Activated T-helper 2 cell treated with anti-CD3 and anti-CD28 coated beads, Interferon-gamma antibody, Interleukin-2, Interleukin-4, amounts not matched to agents 10 μg/mL and 5 μg/mL and 100 μg/mL, durations not matched to agents 14 hours and 24 hours and 36 hours (primary cell): ENCODE measurements at regions not wholly inside any gene's neighbourhood (a gene's known extent, or its start where the extent isn't known, plus 50 kb on each side); places are given as distances from the start of the nearest gene placed in this dataset.

Source experiments
- DNase-seq: peaks from one replicate; pipeline ENCODE4 v3.0.0; 2021; ENCODE audit warnings: low spot score
- H3K27ac Mint-ChIP-seq: one replicate; pipeline ENCODE4 v1.8.0; 2021; ENCODE audit warnings: mixed read lengths
- H3K27me3 Mint-ChIP-seq: one replicate; pipeline ENCODE4 v1.8.0; 2021; ENCODE audit warnings: low read depth, mixed read lengths
- H3K36me3 Mint-ChIP-seq: one replicate; pipeline ENCODE4 v1.8.0; 2021; ENCODE audit warnings: low read depth, mixed read lengths
- H3K4me1 Mint-ChIP-seq: one replicate; pipeline ENCODE4 v1.8.0; 2021; ENCODE audit warnings: low read depth, mixed read lengths
- H3K4me3 Mint-ChIP-seq: one replicate; pipeline ENCODE4 v1.8.0; 2021; ENCODE audit warnings: low read depth, mild to moderate bottlenecking, moderate library complexity, mixed read lengths
- H3K9me3 Mint-ChIP-seq: one replicate; pipeline ENCODE4 v1.8.0; 2021; ENCODE audit warnings: mixed read lengths
- intact Hi-C: fragments of 100-400 bp; cut with micrococcal nuclease; formaldehyde crosslinking; loops from one replicate; pipeline ENCODE4 v1.15.1; 2023

DNA sequence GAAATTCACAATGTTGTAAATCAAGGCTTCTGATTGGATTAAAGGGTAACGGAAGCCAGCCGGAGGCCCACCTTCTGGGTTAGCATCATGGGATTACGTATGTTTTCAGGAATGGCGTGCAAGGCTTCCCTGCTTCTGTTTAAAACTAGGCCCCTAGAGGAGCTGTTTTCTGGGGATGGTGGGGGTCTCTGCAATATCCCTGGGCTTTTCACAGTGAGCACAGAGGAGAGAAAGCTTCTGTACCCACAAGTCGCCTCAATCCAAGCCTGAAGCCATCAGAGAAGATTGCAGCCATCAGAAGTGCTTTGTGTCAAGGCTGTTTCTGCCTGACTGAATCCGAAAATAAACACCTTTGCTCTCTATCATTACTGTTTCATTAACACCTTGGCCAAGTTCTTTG is 226.9 kb upstream of the SMIM21 start:
- no peak overlapping the region for H3K27ac Mint-ChIP-seq
- no peak for DNase-seq
- no peaks in the 10 kb centered on the region for H3K36me3 Mint-ChIP-seq
- H3K27me3 Mint-ChIP-seq = no peaks in the 10 kb centered on the region
- no peaks in the 10 kb centered on the region for H3K9me3 Mint-ChIP-seq
- no peak overlapping the region for H3K4me3 Mint-ChIP-seq
- peaks cover 3% of the 10 kb centered on the region for H3K4me1 Mint-ChIP-seq
- intact Hi-C loops = no loop called here

DNA sequence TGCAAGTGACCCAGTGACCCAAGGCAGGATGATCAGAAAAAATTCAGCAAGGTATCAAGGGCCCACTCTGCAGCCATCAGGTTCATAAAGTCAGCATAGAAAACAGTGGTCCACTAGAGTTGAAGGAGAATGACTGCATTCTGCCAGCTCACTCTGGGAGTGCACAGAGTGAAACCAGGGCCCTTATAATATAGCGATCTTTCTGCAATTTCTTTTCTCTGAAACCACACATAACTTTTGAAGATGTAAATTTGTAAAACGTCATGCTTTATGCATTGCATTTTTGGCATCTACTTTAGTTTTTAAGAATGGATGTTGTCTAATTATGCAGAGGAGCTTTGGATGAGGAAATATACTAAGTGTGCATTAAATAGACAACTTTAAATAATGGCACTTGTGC is 225.0 kb upstream of the SMIM21 start:
- H3K27me3 Mint-ChIP-seq = no peaks in the 10 kb centered on the region
- no peak for DNase-seq
- no peaks in the 10 kb centered on the region for H3K36me3 Mint-ChIP-seq
- H3K27ac Mint-ChIP-seq = no peak overlapping the region
- no peaks in the 10 kb centered on the region for H3K9me3 Mint-ChIP-seq
- H3K4me1 Mint-ChIP-seq = peaks cover 3% of the 10 kb centered on the region
- intact Hi-C loops = no loop called here
- H3K4me3 Mint-ChIP-seq = no peak overlapping the region

DNA sequence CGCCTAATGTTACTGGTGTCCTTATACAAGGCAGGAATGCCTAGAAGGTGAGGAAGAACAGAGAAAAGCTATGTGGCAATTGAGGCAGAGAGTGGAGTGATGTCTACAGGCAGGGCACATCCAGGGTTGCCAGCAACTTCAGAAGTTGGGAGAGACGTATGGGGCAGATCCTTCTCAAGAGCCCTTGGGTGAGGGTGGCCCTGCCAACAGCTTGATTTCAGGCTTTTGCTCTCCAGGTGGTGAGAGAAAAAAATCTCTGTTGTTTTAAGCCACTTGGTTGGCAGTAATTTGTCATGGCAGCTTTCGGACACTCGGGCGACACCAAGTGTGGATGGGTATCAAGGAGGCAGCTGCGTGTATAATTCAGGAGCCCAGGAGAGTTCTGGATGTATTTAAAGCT is 217.4 kb upstream of the SMIM21 start:
- intact Hi-C loops = no loop called here
- no peaks in the 10 kb centered on the region for H3K9me3 Mint-ChIP-seq
- H3K4me1 Mint-ChIP-seq = no peaks in the 10 kb centered on the region
- no peak for DNase-seq
- no peaks in the 10 kb centered on the region for H3K27me3 Mint-ChIP-seq
- no peak overlapping the region for H3K27ac Mint-ChIP-seq
- no peaks in the 10 kb centered on the region for H3K36me3 Mint-ChIP-seq
- no peak overlapping the region for H3K4me3 Mint-ChIP-seq

DNA sequence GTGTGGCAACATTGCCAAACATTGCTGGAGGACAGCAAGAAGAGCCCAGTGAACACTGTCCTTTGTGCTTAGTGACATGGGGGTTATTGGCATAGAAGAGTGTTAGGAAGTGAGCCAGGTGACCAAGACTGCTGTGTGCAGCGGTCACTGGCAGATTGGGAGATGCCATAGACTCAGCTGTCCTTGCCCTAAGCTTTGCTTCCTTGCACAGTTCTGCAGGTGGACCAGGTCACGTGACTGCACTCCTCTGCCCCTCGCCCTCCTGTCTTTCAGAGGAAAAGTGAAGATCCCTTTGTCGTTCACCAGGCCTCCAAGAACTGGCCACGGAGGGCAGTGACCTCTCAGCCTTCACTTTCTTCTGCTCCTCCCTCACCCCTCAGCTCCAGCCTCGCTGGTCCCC is 215.6 kb upstream of the SMIM21 start:
- Mint-ChIP-seq H3K27me3 (no peaks in the 10 kb centered on the region), H3K9me3 (no peaks in the 10 kb centered on the region), H3K4me1 (no peaks in the 10 kb centered on the region), H3K4me3 (no peak overlapping the region), H3K27ac (no peak overlapping the region), H3K36me3 (no peaks in the 10 kb centered on the region)
- DNase-seq = no peak
- intact Hi-C loops = no loop called here

DNA sequence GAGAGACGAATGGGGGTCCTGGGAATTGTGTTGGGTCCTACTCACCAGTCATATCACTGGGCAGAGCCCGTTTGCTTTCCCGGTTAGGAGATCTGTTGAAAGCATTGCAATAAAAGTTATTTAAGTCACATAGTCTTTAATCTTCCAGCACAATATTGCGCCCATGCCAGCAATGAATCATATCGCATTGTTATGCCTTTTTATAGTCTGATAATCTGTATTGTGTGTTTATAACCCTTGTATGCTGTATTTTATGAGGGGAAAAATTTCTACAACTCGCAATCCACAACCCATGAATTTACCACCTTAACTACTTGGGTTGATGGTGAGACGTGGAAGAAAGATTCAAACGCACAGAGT is 211.9 kb upstream of the SMIM21 start:
- Mint-ChIP-seq H3K27me3 (no peaks in the 10 kb centered on the region), H3K4me3 (no peak overlapping the region), H3K27ac (no peak overlapping the region), H3K4me1 (no peaks in the 10 kb centered on the region), H3K9me3 (no peaks in the 10 kb centered on the region), H3K36me3 (no peaks in the 10 kb centered on the region)
- intact Hi-C loops = no loop called here
- no peak for DNase-seq

DNA sequence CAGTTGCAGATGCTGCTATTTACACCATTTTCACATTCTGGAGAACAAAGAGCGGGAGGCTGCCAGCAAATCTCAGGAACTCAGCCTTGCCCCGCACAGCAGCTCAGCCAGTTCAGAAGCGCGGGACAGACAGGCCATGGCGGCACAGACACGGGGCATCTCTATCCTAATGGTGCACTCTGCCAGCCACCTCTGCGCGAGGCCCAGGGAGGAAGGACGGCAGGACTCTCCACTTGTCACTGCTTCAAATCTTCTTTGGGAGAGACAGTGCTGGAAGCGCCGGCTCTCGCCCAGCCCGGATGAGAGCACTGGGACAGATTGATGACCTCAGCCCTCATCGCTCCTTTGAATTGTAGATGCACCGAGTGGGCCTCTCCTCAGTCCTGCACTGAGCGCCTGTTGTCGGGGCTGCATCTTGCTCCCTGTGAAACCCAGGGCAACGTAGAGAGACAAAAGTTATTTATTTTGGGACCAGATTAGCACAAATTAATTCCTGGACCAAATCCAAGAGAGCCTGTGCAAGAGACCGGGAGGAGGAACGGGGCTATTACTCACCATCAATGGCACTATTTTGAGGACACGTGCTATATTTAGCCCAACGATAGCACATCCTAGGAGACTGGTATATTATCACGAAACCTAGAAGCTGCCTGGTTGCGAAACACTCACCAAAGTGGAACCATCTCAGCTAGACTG is 211.4 kb upstream of the SMIM21 start:
- Mint-ChIP-seq H3K4me3 (no peak overlapping the region), H3K27ac (no peak overlapping the region)
- intact Hi-C loops = no loop called here

DNA sequence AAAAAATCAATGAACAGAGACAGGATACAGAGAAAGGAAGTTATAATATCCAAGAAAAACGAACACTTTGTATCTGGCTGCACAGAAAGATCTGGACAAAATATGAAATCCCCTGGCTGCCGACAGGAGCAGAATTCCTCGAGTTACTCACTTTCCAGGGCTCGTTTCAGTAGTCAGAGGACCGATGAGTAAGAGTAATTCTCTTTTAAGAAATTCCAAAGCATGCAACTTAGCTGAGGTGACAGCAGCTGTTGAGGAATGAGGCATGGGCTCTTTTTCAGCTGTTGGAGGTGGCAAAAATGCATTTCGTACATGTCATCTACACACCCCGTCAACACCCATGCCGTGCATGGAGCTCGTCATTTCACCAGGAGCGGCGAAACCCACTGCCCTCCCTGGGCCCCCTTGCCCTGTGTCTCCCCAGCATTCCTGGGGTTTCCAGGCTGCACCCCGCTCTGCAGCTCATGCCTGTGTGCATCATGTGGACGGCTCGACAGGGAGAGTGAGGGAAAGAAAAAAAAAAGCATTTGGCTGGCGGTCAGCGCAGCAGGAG is 210.8 kb upstream of the SMIM21 start:
- H3K36me3 Mint-ChIP-seq = no peaks in the 10 kb centered on the region
- no peak for DNase-seq
- H3K4me1 Mint-ChIP-seq = no peaks in the 10 kb centered on the region
- no peaks in the 10 kb centered on the region for H3K9me3 Mint-ChIP-seq
- intact Hi-C loops = no loop called here
- H3K4me3 Mint-ChIP-seq = no peak overlapping the region
- H3K27ac Mint-ChIP-seq = no peak overlapping the region
- H3K27me3 Mint-ChIP-seq = no peaks in the 10 kb centered on the region

More for the DNA sequence above, 211.4 kb upstream of the SMIM21 start:
- H3K9me3 Mint-ChIP-seq = no peaks in the 10 kb centered on the region
- no peak for DNase-seq
- no peaks in the 10 kb centered on the region for H3K27me3 Mint-ChIP-seq
- no peaks in the 10 kb centered on the region for H3K4me1 Mint-ChIP-seq
- no peaks in the 10 kb centered on the region for H3K36me3 Mint-ChIP-seq

DNA sequence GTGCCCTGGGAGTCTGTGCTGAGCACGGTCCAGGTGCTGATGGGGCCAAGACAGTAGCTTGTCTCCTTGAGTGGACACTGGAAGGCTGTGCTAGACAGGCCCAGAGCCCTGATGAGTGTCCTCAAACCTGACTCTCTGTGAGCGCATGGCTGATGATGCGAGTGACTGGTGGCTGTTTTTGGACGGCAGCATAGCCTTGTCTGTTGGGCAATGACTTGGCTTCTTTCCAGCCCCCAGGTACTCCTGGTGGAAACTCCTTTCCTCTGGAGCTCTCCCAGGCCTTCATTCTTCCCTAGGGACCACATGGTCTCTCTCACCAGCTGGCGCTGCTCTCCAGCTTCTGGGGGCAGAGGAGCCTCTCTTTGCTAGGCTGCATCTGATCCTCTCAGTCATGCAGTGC is 207.6 kb upstream of the SMIM21 start:
- H3K9me3 Mint-ChIP-seq = no peaks in the 10 kb centered on the region
- H3K36me3 Mint-ChIP-seq = no peaks in the 10 kb centered on the region
- H3K27me3 Mint-ChIP-seq = no peaks in the 10 kb centered on the region
- H3K4me1 Mint-ChIP-seq = no peaks in the 10 kb centered on the region
- no peak overlapping the region for H3K4me3 Mint-ChIP-seq
- no peak overlapping the region for H3K27ac Mint-ChIP-seq
- intact Hi-C loops = no loop called here
- DNase-seq = no peak

DNA sequence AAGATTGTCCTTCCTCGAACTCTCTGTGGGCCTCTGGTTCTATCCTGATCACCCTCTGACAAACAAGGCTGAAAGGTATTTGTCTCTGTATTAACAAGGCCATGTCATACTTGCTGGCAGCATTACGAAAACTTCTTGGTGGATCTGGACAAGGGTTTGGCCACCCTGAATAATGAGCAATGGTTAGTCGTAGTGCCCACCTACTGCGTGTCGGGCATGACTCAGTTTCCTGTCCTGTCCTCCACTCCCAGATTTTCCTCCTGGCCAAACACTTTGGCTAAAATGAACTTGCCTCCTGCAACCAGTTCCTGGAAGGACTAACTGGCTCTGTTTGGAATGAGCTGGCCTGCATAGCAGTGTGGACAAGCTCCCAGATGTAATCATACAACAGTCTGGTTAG is 198.5 kb upstream of the SMIM21 start:
- Mint-ChIP-seq H3K36me3 (no peaks in the 10 kb centered on the region), H3K27me3 (no peaks in the 10 kb centered on the region), H3K27ac (no peak overlapping the region), H3K4me3 (no peak overlapping the region), H3K9me3 (no peaks in the 10 kb centered on the region), H3K4me1 (no peaks in the 10 kb centered on the region)
- no peak for DNase-seq
- intact Hi-C loops = no loop called here

DNA sequence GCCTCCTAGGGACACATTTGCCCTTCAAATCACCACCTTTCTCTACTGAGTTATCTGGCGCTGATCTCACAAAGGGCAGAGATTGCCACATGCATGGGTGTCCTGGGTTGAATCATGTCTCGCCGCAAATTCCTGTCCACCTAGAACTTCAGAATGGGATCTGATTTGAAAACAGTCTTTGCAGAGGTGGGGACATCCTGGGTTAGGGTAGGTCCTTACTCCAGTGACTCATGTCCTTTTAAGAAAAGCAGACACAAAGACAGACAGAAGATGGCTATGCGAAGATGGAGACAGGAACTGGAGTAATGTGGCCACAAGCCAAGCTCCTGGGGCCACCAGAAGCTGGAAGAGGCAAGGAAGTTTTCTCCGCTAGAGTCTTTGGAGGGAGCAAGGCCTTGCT is 197.4 kb upstream of the SMIM21 start:
- no peaks in the 10 kb centered on the region for H3K4me1 Mint-ChIP-seq
- intact Hi-C loops = no loop called here
- H3K27me3 Mint-ChIP-seq = no peaks in the 10 kb centered on the region
- H3K27ac Mint-ChIP-seq = no peak overlapping the region
- no peaks in the 10 kb centered on the region for H3K36me3 Mint-ChIP-seq
- H3K9me3 Mint-ChIP-seq = no peaks in the 10 kb centered on the region
- H3K4me3 Mint-ChIP-seq = no peak overlapping the region
- no peak for DNase-seq

DNA sequence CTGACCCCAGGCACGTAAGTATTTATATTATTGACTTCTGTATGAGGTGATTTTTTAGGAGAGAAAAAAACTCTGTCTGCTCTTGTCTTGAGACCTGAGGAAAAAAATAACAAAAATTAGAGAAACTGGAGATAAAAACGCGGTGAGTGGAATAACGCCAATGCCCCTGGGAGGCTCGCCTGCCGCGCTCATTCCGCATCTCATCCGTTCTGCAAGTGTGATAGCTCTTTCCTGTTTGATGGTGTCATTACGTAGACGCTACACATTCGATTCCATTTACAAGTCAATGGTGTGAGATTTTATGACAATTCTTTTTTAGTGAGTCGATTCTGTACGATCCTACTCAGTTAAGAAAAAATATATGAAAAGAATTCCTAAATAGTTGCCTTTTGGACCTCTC is 194.3 kb upstream of the SMIM21 start:
- H3K27me3 Mint-ChIP-seq = no peaks in the 10 kb centered on the region
- H3K36me3 Mint-ChIP-seq = no peaks in the 10 kb centered on the region
- H3K9me3 Mint-ChIP-seq = no peaks in the 10 kb centered on the region
- intact Hi-C loops = no loop called here
- no peak for DNase-seq
- H3K4me1 Mint-ChIP-seq = no peaks in the 10 kb centered on the region
- H3K4me3 Mint-ChIP-seq = no peak overlapping the region
- H3K27ac Mint-ChIP-seq = no peak overlapping the region

DNA sequence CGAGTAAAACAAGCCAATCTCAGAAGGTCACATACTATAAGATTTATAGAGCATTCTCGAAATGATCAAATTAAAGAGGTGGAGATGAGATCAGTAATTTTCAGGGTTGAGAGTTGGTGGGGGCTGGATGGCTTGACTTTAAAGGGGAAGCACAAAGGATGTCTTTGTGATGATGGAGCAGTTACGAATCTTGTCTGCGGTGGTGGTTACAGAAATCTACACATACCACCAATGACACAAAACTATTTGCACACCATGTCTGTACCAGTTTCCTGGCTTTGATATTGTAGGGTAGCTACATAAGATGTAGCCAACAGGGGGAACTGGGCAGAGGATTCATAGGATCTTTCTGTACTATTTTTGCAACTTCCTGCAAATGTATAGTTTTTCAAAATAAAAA is 190.6 kb upstream of the SMIM21 start:
- no peaks in the 10 kb centered on the region for H3K27me3 Mint-ChIP-seq
- H3K9me3 Mint-ChIP-seq = no peaks in the 10 kb centered on the region
- H3K27ac Mint-ChIP-seq = no peak overlapping the region
- intact Hi-C loops = no loop called here
- no peak for DNase-seq
- H3K4me3 Mint-ChIP-seq = no peak overlapping the region
- no peaks in the 10 kb centered on the region for H3K36me3 Mint-ChIP-seq
- no peaks in the 10 kb centered on the region for H3K4me1 Mint-ChIP-seq

DNA sequence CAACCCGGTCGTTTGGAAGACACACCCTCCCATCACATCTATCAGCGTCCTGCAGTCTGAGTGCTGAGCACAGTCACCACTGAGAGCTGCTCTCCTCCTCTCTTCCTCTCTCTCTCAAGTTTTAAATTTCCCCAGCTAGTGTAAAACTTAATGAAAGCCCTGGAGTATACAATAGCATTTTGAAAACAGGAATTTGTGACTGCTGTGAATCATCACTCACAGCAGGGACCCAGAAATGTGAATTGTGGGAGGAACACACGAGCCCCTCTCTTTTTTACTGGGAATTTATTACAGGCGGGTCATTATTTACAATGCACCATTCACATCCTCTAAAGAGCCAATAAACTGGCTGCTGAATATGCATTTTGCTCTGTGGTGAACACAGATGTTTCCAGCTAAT is 185.0 kb upstream of the SMIM21 start:
- Mint-ChIP-seq H3K27ac (no peak overlapping the region), H3K4me1 (no peaks in the 10 kb centered on the region), H3K4me3 (no peak overlapping the region), H3K27me3 (no peaks in the 10 kb centered on the region), H3K36me3 (no peaks in the 10 kb centered on the region), H3K9me3 (no peaks in the 10 kb centered on the region)
- intact Hi-C loops = no loop called here
- DNase-seq = no peak

DNA sequence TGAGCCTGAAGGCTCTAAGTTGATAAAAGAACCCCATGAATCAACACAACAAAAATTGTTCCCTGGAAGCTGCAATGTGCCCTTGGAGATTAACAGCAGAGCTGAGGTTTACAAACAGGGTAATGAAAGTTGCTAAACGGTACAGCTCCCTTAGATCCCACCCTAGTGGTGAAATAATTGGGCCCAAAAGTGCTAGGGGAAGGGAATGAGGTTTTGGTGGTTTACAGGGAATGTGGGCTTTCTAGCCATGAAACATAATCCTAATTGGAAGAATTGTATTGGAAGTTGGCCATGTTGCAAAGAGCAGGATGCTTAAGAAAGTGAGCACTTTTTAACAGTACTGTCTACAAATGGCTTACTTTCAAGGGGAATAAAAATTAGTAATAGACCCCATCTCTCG is 180.2 kb upstream of the SMIM21 start:
- H3K4me3 Mint-ChIP-seq = no peak overlapping the region
- H3K4me1 Mint-ChIP-seq = no peaks in the 10 kb centered on the region
- no peaks in the 10 kb centered on the region for H3K9me3 Mint-ChIP-seq
- DNase-seq = no peak
- H3K27ac Mint-ChIP-seq = no peak overlapping the region
- intact Hi-C loops = no loop called here
- no peaks in the 10 kb centered on the region for H3K27me3 Mint-ChIP-seq
- no peaks in the 10 kb centered on the region for H3K36me3 Mint-ChIP-seq
